ENCODE measurements at regions not wholly inside any gene's neighbourhood (a gene's known extent, or its start where the extent isn't known, plus 50 kb on each side); places are given as distances from the start of the nearest gene placed in this dataset.

GRCh38 chr9:117821954-117822353 is 117.8 kb downstream of the TLR4 start:
- TF ChIP-seq POLR2AphosphoS5 (IDR thresholded peaks at IDR 0.05) (no peak), CTCF (IDR thresholded peaks at IDR 0.05; ENCODE audit: poor library complexity, severe bottlenecking) (no peak), SMC3 (conservative IDR thresholded peaks at IDR 0.05; ENCODE audit: poor library complexity) (no peak), RAD21 (conservative IDR thresholded peaks at IDR 0.05) (no peak), MXI1 (conservative IDR thresholded peaks at IDR 0.05; ENCODE audit: poor library complexity, severe bottlenecking) (no peak), REST (IDR thresholded peaks at IDR 0.05; ENCODE audit: borderline replicate concordance) (no peak), EZH2 (IDR thresholded peaks at IDR 0.05; ENCODE audit: borderline replicate concordance, insufficient read depth, low read length, poor library complexity, severe bottlenecking) (no peak), TAF1 (IDR thresholded peaks at IDR 0.05; ENCODE audit: low read depth) (no peak)

Measured in neural cell (in vitro differentiated cells).